Stimulated activated memory B cell treated with anti-CD40 and anti-IgM and Interleukin-4, amounts not matched to agents 10 μg/mL and 1 μg/mL and 100 μg/mL, for 72 hours (primary cell): ENCODE measurements at regions not wholly inside any gene's neighbourhood (a gene's known extent, or its start where the extent isn't known, plus 50 kb on each side); places are given as distances from the start of the nearest gene placed in this dataset.

Experiments
- ATAC-seq: fragments of 150-1000 bp; cut with Tn5 transposase; 2 replicates; pipeline ENCODE4 v1.10.0; 2021
- H3K27ac Mint-ChIP-seq: one replicate; pipeline ENCODE4 v1.8.0; 2022; ENCODE audit warnings: mild to moderate bottlenecking, mixed read lengths
- H3K27me3 Mint-ChIP-seq: one replicate; pipeline ENCODE4 v1.8.0; 2022; ENCODE audit warnings: mixed read lengths
- H3K36me3 Mint-ChIP-seq: one replicate; pipeline ENCODE4 v1.8.0; 2022; ENCODE audit warnings: mixed read lengths
- H3K4me1 Mint-ChIP-seq: one replicate; pipeline ENCODE4 v1.8.0; 2022; ENCODE audit warnings: mixed read lengths
- H3K4me3 Mint-ChIP-seq: one replicate; pipeline ENCODE4 v1.8.0; 2022; ENCODE audit warnings: mild to moderate bottlenecking, moderate library complexity, mixed read lengths
- H3K9me3 Mint-ChIP-seq: one replicate; pipeline ENCODE4 v1.8.0; 2022; ENCODE audit warnings: mixed read lengths

DNA sequence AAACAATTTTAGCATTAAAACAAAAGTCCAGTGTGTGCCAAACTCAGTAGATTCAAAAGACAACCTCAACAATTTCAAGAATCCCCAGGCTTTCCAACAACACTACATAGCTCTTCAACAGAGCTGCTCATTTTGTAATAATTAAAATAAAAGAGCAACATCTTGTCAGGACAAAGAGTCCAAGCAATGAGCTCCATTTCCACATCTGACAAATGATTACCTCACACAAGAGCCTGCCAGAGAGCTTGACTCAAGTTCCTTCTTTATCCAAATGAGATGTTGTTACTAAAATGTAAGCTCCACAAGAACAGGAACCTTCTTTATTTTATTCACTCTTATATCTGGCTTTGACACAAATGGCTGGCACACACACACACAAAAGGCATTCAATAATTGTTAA, 449.8 kb downstream of the HACE1 start:
- Mint-ChIP-seq H3K9me3 (no peaks in the 10 kb centered on the region), H3K27me3 (no peaks in the 10 kb centered on the region), H3K4me1 (no peaks in the 10 kb centered on the region), H3K36me3 (no peaks in the 10 kb centered on the region), H3K4me3 (no peak overlapping the region), H3K27ac (no peak overlapping the region)
- ATAC-seq = no peak

DNA sequence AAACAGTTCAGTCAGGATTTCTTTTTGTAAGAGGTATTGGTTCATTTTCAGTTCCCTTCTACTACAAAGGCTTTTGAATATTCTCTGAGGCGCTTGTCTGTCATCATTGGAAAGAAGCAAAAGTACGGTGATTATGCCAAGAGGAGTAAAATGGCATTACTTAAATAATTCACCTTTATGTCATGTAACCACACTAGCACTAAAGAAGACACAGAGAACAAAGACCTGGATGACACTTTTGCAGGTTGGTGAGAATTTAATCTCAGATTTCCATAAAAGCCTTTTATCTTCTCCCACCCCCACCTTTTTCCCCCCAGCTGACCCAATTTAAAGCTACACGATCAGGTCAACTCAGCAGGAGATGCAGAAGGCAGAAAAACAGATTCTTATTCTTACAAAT, 451.8 kb downstream of the HACE1 start:
- no peak for ATAC-seq
- H3K36me3 Mint-ChIP-seq = no peaks in the 10 kb centered on the region

DNA sequence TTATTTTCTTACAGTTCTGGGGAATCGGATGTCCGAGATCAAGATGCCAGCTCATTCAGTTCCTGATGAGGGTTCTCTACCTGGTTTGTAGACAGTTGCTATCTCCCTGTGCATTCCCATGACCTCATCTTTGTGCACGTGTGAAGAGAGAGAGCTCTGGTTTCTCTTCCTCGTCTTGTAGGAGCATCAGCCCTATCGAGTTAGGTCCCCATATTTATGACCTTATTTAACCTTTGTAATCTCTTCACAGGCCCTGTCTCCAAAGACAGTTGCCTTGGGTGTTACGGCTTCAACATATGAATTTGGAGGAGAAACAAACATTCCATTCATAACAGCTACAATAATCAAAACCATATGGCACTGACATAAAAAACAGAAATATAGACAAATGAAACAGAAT, 455.3 kb downstream of the HACE1 start:
- H3K4me1 Mint-ChIP-seq = no peaks in the 10 kb centered on the region
- no peaks in the 10 kb centered on the region for H3K36me3 Mint-ChIP-seq
- no peak overlapping the region for H3K4me3 Mint-ChIP-seq
- ATAC-seq = no peak
- H3K27ac Mint-ChIP-seq = no peak overlapping the region
- no peaks in the 10 kb centered on the region for H3K27me3 Mint-ChIP-seq
- H3K9me3 Mint-ChIP-seq = no peaks in the 10 kb centered on the region

More for the DNA sequence above, 451.8 kb downstream of the HACE1 start:
- no peaks in the 10 kb centered on the region for H3K4me1 Mint-ChIP-seq
- H3K9me3 Mint-ChIP-seq = no peaks in the 10 kb centered on the region
- no peaks in the 10 kb centered on the region for H3K27me3 Mint-ChIP-seq
- H3K4me3 Mint-ChIP-seq = no peak overlapping the region
- no peak overlapping the region for H3K27ac Mint-ChIP-seq

DNA sequence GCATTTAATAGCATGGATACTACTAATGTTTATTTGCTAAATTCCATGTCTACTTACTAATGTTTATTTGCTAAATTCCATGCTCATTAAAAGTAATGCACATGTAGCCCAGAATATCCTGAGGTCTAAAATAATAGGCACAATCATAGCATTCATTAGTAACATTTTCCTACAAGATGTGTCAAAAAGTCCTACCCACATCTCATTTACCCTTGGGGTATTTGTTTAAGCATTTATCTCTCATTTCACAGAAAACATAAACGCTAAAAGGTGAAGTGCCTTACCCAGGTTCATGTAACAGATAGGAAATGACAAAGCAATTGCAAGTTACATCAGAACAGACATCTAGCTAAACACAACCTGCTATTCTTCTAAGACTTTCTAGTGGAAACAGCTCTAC, 457.1 kb downstream of the HACE1 start:
- H3K4me1 Mint-ChIP-seq = no peaks in the 10 kb centered on the region
- no peak for ATAC-seq

DNA sequence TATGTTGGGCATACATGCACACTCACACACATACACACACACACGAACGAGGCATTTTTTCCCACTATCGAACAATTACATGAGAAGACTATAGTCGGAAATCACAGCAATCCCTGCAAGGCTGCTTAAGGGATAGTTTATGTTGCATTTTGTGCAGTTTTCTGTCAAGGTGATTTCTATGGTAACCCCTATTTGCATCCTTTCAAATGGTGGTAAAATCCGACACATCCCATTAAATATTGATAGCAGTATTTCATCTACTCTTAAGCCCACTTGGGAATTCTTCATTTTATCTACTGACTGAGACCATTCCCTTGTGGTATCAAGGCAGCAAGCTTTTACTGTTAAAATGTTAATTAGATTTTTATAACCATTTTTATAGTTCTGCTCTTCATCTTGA, 457.8 kb downstream of the HACE1 start:
- ATAC-seq = no peak
- H3K27ac Mint-ChIP-seq = no peak overlapping the region
- no peak overlapping the region for H3K4me3 Mint-ChIP-seq
- no peaks in the 10 kb centered on the region for H3K36me3 Mint-ChIP-seq
- H3K9me3 Mint-ChIP-seq = no peaks in the 10 kb centered on the region
- no peaks in the 10 kb centered on the region for H3K27me3 Mint-ChIP-seq
- no peaks in the 10 kb centered on the region for H3K4me1 Mint-ChIP-seq

More for the DNA sequence above, 457.1 kb downstream of the HACE1 start:
- no peak overlapping the region for H3K27ac Mint-ChIP-seq
- H3K9me3 Mint-ChIP-seq = no peaks in the 10 kb centered on the region
- no peaks in the 10 kb centered on the region for H3K27me3 Mint-ChIP-seq
- no peak overlapping the region for H3K4me3 Mint-ChIP-seq
- no peaks in the 10 kb centered on the region for H3K36me3 Mint-ChIP-seq

DNA sequence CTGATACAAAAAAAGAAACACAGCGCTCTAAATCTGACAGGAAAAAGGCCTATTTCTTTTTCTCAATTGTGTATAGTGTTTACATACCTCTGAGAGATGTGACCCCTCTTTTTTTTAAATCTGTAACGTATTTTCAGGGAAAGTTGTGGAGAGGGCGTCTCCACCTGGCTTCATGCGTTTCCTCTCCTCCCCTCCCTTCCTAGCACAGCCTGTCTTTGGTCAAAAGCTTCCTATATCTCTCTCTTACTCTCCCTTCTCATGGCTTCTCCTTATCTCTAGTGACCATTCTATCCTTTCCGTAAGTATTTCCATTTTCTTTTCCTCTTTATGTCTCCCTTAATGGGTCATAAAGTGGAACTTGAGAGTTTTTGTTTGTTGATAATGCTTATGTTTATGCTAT, 458.9 kb downstream of the HACE1 start:
- Mint-ChIP-seq H3K9me3 (no peaks in the 10 kb centered on the region), H3K4me3 (no peak overlapping the region), H3K36me3 (no peaks in the 10 kb centered on the region), H3K4me1 (no peaks in the 10 kb centered on the region), H3K27me3 (no peaks in the 10 kb centered on the region), H3K27ac (no peak overlapping the region)
- ATAC-seq = no peak

DNA sequence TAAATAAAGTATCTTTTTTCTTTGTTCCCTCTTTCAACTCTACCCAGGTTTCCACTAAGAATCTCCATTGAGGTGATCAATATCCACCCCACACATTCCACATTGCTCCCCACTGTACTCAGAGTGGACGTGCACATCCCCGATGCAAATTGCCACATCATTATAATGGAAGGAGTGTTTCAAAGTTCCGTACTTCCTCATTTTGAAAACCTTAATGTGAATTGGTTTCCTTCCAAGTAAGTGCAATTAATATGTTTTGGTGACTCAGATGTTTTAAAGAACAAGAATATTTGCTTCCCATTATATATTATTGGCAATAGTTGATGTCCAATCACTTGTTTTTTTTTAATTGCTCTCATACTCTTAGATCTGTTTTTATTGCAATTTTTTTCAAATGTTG, 463.6 kb downstream of the HACE1 start:
- Mint-ChIP-seq H3K27me3 (no peaks in the 10 kb centered on the region), H3K4me3 (no peak overlapping the region), H3K4me1 (no peaks in the 10 kb centered on the region), H3K27ac (no peak overlapping the region), H3K36me3 (no peaks in the 10 kb centered on the region), H3K9me3 (peaks cover 2% of the 10 kb centered on the region)
- no peak for ATAC-seq

DNA sequence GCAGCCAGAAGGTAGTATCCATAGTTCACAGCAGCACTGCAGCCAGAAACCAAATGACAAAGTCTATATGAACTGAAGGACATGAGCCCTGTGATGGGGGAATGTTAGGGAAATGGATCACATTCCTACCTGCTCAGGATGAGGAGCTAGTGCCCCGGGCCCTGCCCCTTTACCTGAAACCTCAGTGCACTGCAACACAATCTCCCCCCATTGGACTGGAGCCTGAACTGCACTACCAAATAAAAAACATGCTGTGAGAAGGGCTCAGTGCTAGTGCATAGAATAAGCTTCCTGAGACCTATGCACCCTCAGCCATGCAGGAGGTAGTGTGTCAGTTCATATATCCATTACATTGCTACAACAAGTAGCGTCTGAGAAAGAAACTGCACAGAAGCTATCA, 477.8 kb downstream of the HACE1 start:
- H3K27me3 Mint-ChIP-seq = no peaks in the 10 kb centered on the region
- H3K27ac Mint-ChIP-seq = no peak overlapping the region

DNA sequence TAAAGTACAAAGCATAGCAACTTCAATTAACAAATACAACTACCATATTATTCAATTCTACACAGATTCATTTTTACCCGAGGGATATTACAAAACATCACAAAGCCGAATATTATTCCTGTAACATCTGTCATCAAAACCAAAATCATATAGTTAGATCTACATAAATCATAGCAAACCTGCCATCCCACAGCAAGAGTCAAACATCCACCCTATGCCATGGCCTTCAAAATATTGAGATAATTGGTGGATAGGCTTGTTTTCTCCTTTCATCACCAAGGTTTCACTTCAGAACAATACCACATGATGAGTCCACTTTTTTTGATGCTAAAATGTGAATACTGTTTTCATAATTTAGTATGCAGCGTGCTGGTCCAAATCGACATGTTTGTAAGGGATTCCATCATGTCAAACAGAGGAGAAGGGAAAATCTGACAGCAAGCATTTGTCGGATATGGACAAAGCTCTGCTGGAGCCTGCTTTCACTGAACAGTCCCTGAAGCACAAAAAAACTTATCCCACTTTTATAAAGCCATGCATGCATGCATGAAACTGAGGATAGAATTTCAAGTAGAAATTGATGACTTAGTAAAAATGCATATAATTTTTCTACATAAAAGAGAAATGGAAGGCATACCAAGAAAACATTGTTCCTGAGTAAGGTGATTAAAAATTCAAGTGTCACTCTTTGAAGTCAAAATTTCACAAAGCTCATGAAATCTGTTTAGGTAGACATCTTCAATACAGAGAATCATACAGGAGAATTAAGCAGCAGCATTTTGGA, 494.1 kb downstream of the HACE1 start:
- no peak overlapping the region for H3K27ac Mint-ChIP-seq
- H3K4me1 Mint-ChIP-seq = no peaks in the 10 kb centered on the region
- no peak for ATAC-seq
- no peaks in the 10 kb centered on the region for H3K36me3 Mint-ChIP-seq
- no peaks in the 10 kb centered on the region for H3K27me3 Mint-ChIP-seq
- H3K4me3 Mint-ChIP-seq = no peak overlapping the region
- H3K9me3 Mint-ChIP-seq = no peaks in the 10 kb centered on the region

More for the DNA sequence above, 477.8 kb downstream of the HACE1 start:
- Mint-ChIP-seq H3K9me3 (no peaks in the 10 kb centered on the region), H3K4me3 (no peak overlapping the region), H3K4me1 (no peaks in the 10 kb centered on the region), H3K36me3 (no peaks in the 10 kb centered on the region)
- no peak for ATAC-seq

DNA sequence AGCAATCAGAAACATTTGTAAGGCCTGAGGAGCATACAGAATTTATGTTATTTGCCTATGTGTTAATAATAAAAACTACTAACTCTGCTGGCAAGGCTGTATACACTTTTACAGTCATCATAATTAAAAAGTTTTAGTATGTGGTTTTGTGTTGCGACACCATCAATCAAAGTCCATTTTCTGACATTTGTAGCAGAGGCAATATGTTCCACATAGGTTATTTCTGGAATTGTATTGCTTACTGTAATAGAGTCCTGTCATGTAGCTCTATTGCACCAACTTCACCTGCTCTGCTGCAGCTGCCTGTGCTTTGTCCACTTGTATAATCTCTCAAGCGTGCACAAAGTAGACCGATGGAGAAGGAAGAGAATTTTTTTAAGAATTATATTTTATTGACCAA, 501.8 kb downstream of the HACE1 start:
- no peaks in the 10 kb centered on the region for H3K36me3 Mint-ChIP-seq
- H3K9me3 Mint-ChIP-seq = peaks cover 3% of the 10 kb centered on the region
- no peak overlapping the region for H3K27ac Mint-ChIP-seq
- no peaks in the 10 kb centered on the region for H3K4me1 Mint-ChIP-seq
- no peak for ATAC-seq
- H3K4me3 Mint-ChIP-seq = no peak overlapping the region
- no peaks in the 10 kb centered on the region for H3K27me3 Mint-ChIP-seq

DNA sequence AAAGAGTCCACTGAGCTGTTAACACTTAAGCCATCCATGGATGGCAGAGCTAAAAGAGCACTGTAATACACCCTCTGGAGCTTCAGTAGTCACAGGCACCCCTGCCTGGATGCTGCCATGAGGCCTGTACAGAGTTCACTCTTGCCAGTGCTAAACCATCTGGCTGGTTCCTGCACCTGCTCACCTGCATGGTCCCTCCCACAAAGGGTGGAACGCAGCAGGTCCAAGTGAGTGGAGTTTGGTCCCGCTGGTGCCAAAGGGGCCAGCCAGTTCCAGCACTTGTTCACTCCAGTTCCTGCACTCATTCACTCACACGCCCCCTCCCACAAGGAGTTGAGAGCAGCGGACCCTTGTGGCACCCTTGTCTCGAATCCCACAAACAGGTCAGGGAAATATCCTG, 503.5 kb downstream of the HACE1 start:
- Mint-ChIP-seq H3K4me3 (no peak overlapping the region), H3K9me3 (peaks cover 3% of the 10 kb centered on the region), H3K36me3 (no peaks in the 10 kb centered on the region), H3K4me1 (no peaks in the 10 kb centered on the region), H3K27ac (no peak overlapping the region), H3K27me3 (no peaks in the 10 kb centered on the region)
- no peak for ATAC-seq

DNA sequence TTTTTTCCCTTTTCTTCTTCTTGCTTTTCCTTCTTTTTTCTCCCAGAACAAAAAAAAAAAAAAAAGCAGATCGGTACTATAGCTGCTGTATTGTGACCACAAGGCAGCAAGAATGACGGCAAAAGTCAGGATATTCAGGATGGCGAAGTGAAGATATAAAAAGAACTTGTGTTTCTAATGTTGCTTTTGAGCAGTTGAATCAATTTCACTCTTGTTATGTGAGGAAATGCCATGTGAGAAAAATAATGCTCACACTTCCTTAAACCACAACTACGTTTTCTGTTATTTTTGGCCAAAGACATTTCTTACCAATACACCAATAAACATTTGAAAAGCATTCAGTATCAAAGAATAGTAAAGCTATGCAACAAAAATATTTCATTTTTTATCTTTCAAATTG, 510.5 kb downstream of the HACE1 start:
- ATAC-seq = no peak
- Mint-ChIP-seq H3K27ac (no peak overlapping the region), H3K27me3 (no peaks in the 10 kb centered on the region), H3K9me3 (peaks cover under 1% of the 10 kb centered on the region), H3K36me3 (no peaks in the 10 kb centered on the region), H3K4me1 (no peaks in the 10 kb centered on the region), H3K4me3 (no peak overlapping the region)

DNA sequence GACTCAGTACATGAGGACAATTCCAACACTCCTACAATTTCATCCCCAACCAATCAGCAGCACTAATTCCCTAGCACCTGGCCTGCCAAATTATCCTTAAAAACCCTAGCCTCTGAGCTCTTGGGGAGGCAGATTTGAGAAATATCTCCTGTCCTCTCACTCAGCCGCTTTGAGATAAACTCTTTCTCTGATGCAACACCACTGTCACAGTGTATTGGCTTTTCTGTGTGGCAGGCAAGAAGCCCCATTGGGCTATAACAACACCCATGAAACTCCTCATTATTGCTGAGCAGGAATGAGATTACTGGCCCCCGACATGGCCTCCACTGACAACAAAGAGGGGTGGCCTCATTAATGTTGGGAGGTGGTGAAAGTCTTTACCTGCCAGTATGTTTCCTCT, 515.5 kb downstream of the HACE1 start:
- H3K36me3 Mint-ChIP-seq = no peaks in the 10 kb centered on the region
- H3K9me3 Mint-ChIP-seq = peaks cover 7% of the 10 kb centered on the region
- no peak overlapping the region for H3K27ac Mint-ChIP-seq
- no peaks in the 10 kb centered on the region for H3K27me3 Mint-ChIP-seq
- no peak for ATAC-seq
- H3K4me3 Mint-ChIP-seq = no peak overlapping the region
- no peaks in the 10 kb centered on the region for H3K4me1 Mint-ChIP-seq

DNA sequence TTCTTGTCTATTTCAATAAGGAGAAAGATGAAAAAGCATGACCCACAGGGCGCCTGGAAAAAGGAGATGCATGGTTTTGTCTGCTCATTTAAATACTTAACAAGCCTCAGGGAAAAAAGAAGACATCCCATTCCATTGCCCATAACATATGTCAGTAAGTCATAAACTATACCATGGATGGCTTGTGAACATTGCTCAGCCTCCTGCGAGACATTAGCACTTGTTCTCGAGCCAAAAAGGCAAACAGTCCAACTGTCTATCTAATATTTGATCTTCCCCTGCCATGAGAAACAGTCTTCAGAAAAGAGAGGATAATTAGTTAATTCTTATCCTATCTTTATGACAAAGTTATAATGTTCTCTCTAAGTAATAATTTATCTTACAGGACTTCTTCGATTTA, 527.4 kb downstream of the HACE1 start:
- no peaks in the 10 kb centered on the region for H3K4me1 Mint-ChIP-seq
- H3K27ac Mint-ChIP-seq = no peak overlapping the region
- no peaks in the 10 kb centered on the region for H3K9me3 Mint-ChIP-seq
- no peak for ATAC-seq
- H3K27me3 Mint-ChIP-seq = no peaks in the 10 kb centered on the region
- no peaks in the 10 kb centered on the region for H3K36me3 Mint-ChIP-seq
- H3K4me3 Mint-ChIP-seq = no peak overlapping the region

DNA sequence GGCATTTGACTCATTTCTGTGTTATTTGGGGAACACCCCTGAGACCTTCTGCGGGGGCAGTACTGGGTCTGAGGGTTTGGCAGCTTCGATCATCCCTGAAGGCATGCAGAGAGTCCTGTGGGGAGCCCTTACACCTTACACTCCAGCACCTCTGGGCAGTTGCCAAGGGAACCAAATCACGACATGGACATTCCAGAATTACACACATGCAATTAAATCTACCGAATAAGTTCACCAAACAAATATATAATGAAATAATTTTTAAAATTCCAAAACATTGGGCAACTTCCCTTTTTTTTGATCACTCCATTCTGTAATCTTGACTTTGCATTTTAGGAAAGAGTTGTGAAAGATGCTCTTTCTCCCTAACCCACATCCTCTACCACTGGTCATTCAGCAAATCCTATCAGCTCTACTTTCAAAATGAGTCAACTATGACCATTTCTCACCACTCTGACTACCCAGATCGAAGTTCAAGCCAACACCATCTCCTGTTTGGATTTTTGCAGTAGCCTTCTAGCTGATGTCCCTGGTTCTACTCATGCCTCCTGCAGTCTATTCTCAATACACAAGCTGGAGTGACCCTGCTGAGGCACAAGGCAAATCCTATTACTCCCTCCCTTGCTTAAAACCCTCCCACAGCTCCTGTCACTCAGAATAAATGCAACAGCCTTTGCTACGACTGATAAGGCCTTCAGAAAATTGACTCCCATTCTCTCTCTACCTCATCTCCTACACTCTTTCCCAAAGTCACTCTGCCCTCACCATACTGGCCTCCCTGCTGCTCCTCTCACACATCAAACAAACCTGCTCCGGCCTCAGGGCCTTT, 533.3 kb downstream of the HACE1 start:
- H3K27ac Mint-ChIP-seq = no peak overlapping the region
- no peaks in the 10 kb centered on the region for H3K36me3 Mint-ChIP-seq
- H3K27me3 Mint-ChIP-seq = no peaks in the 10 kb centered on the region
- H3K9me3 Mint-ChIP-seq = no peaks in the 10 kb centered on the region
- no peaks in the 10 kb centered on the region for H3K4me1 Mint-ChIP-seq
- ATAC-seq = no peak
- H3K4me3 Mint-ChIP-seq = no peak overlapping the region
